ENCODE measurements at regions not wholly inside any gene's neighbourhood (a gene's known extent, or its start where the extent isn't known, plus 50 kb on each side); places are given as distances from the start of the nearest gene placed in this dataset.

GRCh38 chr11:126114486-126115126 is 51.9 kb upstream of the CDON start:
- no peak for TF ChIP-seq CTCF (IDR thresholded peaks at IDR 0.05 in 2 of 3, conservative IDR thresholded peaks at IDR 0.05 in 1 of 3; ENCODE audit: insufficient read depth in 2 of 3, low read depth in 1 of 3, low read length in 3 of 3)
- no peak for TF ChIP-seq EZH2 (IDR thresholded peaks at IDR 0.05; ENCODE audit: borderline replicate concordance, low read depth, low read length)
- TF ChIP-seq ZNF134 (CRISPR knock-in tag; conservative IDR thresholded peaks at IDR 0.05): no peak
- TF ChIP-seq PPARD (CRISPR knock-in tag; IDR thresholded peaks at IDR 0.05): no peak
- TF ChIP-seq THRAP3 (IDR thresholded peaks at IDR 0.05; ENCODE audit: borderline replicate concordance): no peak
- no peak for TF ChIP-seq PHF21A (IDR thresholded peaks at IDR 0.05; ENCODE audit: borderline replicate concordance, low read depth)
- TF ChIP-seq TEAD4 (IDR thresholded peaks at IDR 0.05; ENCODE audit: low read length): no peak
- no peak for TF ChIP-seq TEAD4 (CRISPR knock-in tag; IDR thresholded peaks at IDR 0.05; ENCODE audit: borderline replicate concordance)
